Psoas muscle (tissue), 7 donors: ENCODE measurements at regions not wholly inside any gene's neighbourhood (a gene's known extent, or its start where the extent isn't known, plus 50 kb on each side); places are given as distances from the start of the nearest gene placed in this dataset.

Experiments used
- ATAC-seq, 4 donors: fragments of 200-7000 bp; cut with Tn5 transposase; one replicate each; pipeline ENCODE4 v1.9.1; 2020; ENCODE audit warnings: moderate library complexity in 3 of 4, mild to moderate bottlenecking in 2 of 4
- DNase-seq, 2 donors: peaks; one replicate each; pipeline ENCODE4 v3.0.0-alpha.2; 2020
- H3K27ac ChIP-seq: fragments of 200-600 bp; one replicate; pipeline ENCODE4 v1.8.0; 2022
- H3K27me3 ChIP-seq, 3 donors: fragments of 200-600 bp in 1 of 3; one replicate each; pipeline versions ENCODE4 v1.6.1 to v1.8.0; 2013 to 2022; ENCODE audit warnings: low read length in 2 of 3, mild to moderate bottlenecking in 2 of 3, moderate library complexity in 1 of 3; ENCODE audit not compliant: insufficient read depth in 3 of 3
- H3K36me3 ChIP-seq, 2 donors: fragments of 200-600 bp in 1 of 2; one replicate each; pipeline versions ENCODE4 v1.6.1 to v1.8.0; 2013 to 2022; ENCODE audit warnings: low read depth in 1 of 2, mild to moderate bottlenecking in 1 of 2, moderate library complexity in 1 of 2; ENCODE audit not compliant: insufficient read depth in 1 of 2
- H3K4me1 ChIP-seq: fragments of 200-600 bp; one replicate; pipeline ENCODE4 v1.8.0; 2022
- H3K4me3 ChIP-seq: fragments of 200-600 bp; one replicate; pipeline ENCODE4 v1.8.0; 2022; ENCODE audit warnings: mild to moderate bottlenecking
- H3K9me3 ChIP-seq: fragments of 200-600 bp; one replicate; pipeline ENCODE4 v1.8.0; 2022
- CTCF ChIP-seq: fragments of 200-600 bp; IDR thresholded peaks from one replicate; pipeline ENCODE4 v1.8.0; 2022; ENCODE audit warnings: antibody characterized with exemption
- WGBS, 3 donors: extraction: QIAGEN DNeasy Blood & Tissue Kit; methylation state at CpG; one replicate each; pipeline versions ENCODE4 v1.1.6 to v1.1.7; 2013; 5-methylcytosine and 5-hydroxymethylcytosine counted together
- intact Hi-C, 2 donors: fragments of 100-400 bp; cut with DNase I; formaldehyde crosslinking; loops; one replicate each; pipeline versions ENCODE4 v1.11.0 to v1.14.2; 2022
- donor health status: healthy with polysubstance abuse.
- donor health status: DM: no; HTN: no; CAD: no; lungs with moderate emphysema.
- donor health status: Bipolar disorder and iron deficiency.
- donor health status: healthy.
- donor health status: DM: yes; HTN: yes; CAD: no.
- donor health status: DM: no; HTN: no; CAD: no.
- donor health status: DM: yes; HTN: yes; CAD: no.

- H3K4me3 ChIP-seq: no peak overlapping the region
- H3K27ac ChIP-seq: no peak overlapping the region
- no peaks in the 10 kb centered on the region for H3K36me3 ChIP-seq
- no peak for DNase-seq
- H3K27me3 ChIP-seq: no peaks in the 10 kb centered on the region
- 76 to 83% (median 80%) methylated on average over 5 of the region's 5 CpGs for WGBS, 3 donors
- no peaks in the 10 kb centered on the region for H3K4me1 ChIP-seq
- intact Hi-C loops: no loop called here
- H3K9me3 ChIP-seq: no peaks in the 10 kb centered on the region
- ATAC-seq: no peak
- TF ChIP-seq CTCF: no peak
These were observed 208.6 kb downstream of the CWF19L2 start for GRCh38 chr11:107249054-107249453.

GRCh38 chr11:107247167-107247861, 210.3 kb downstream of the CWF19L2 start:
- H3K27me3 ChIP-seq: no peaks in the 10 kb centered on the region
- no peak overlapping the region for H3K27ac ChIP-seq
- DNase-seq (no peak), ATAC-seq (no peak)
- H3K9me3 ChIP-seq: no peaks in the 10 kb centered on the region
- no peak overlapping the region for H3K4me3 ChIP-seq
- WGBS, 3 donors: 50 to 63% (median 57%) methylated on average over 4 of the region's 4 CpGs
- intact Hi-C loops: no loop called here
- TF ChIP-seq CTCF: no peak
- H3K36me3 ChIP-seq: no peaks in the 10 kb centered on the region
- H3K4me1 ChIP-seq: no peaks in the 10 kb centered on the region

- 83 to 89% (median 86%) methylated on average over 1 of the region's 1 CpG for WGBS, 3 donors
- no peaks in the 10 kb centered on the region for H3K9me3 ChIP-seq
- TF ChIP-seq CTCF: no peak
- H3K4me1 ChIP-seq: no peaks in the 10 kb centered on the region
- H3K27ac ChIP-seq: no peak overlapping the region
- H3K36me3 ChIP-seq: no peaks in the 10 kb centered on the region
- H3K4me3 ChIP-seq: no peak overlapping the region
- DNase-seq: no peak
- intact Hi-C loops: no loop called here
- ATAC-seq: no peak
- no peaks in the 10 kb centered on the region for H3K27me3 ChIP-seq
These were observed 213.7 kb downstream of the CWF19L2 start for GRCh38 chr11:107243929-107244328.

GRCh38 chr11:107232451-107232850, 214.2 kb upstream of the GUCY1A2 start:
- intact Hi-C loops: no loop called here
- no peaks in the 10 kb centered on the region for H3K27me3 ChIP-seq
- no peak for ATAC-seq
- no peaks in the 10 kb centered on the region for H3K4me1 ChIP-seq
- no peak for TF ChIP-seq CTCF
- no peak overlapping the region for H3K4me3 ChIP-seq
- no peaks in the 10 kb centered on the region for H3K36me3 ChIP-seq
- peaks cover 5% of the 10 kb centered on the region for H3K9me3 ChIP-seq
- no peak for DNase-seq
- H3K27ac ChIP-seq: no peak overlapping the region

GRCh38 chr11:107224836-107225235, 206.6 kb upstream of the GUCY1A2 start:
- ATAC-seq: no peak
- no peak overlapping the region for H3K27ac ChIP-seq
- H3K4me1 ChIP-seq: no peaks in the 10 kb centered on the region
- no peak for DNase-seq
- intact Hi-C loops: no loop called here
- no peak for TF ChIP-seq CTCF
- no peaks in the 10 kb centered on the region for H3K9me3 ChIP-seq
- no peaks in the 10 kb centered on the region for H3K36me3 ChIP-seq
- no peaks in the 10 kb centered on the region for H3K27me3 ChIP-seq
- H3K4me3 ChIP-seq: no peak overlapping the region
